NCI-H1105 (cell line): ENCODE measurements at regions not wholly inside any gene's neighbourhood (a gene's known extent, or its start where the extent isn't known, plus 50 kb on each side); places are given as distances from the start of the nearest gene placed in this dataset.

Experiments used
- DNase-seq: peaks from one replicate; lab custom pipeline; 2025; lab: John Stamatoyannopoulos, UW

DNA sequence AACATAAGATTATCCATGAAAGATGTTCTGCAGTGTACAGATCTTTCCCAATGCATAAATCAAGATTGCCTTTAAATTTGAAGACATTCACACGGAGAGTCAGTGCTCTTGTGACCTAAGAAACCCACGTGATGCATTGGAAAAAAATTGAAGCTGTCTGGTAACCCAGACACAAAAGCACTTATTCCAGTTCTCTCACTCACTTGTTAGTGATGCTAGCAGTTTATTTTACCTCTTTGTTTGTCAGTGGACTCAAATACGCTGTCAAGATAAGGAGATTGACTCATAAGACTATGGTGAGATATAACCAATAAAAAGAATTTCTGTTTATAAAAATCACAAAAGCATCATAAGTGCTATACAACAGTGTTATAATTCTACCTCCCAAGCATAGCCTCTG, 245.8 kb upstream of the SMIM31 start:
- no peak for DNase-seq

DNA sequence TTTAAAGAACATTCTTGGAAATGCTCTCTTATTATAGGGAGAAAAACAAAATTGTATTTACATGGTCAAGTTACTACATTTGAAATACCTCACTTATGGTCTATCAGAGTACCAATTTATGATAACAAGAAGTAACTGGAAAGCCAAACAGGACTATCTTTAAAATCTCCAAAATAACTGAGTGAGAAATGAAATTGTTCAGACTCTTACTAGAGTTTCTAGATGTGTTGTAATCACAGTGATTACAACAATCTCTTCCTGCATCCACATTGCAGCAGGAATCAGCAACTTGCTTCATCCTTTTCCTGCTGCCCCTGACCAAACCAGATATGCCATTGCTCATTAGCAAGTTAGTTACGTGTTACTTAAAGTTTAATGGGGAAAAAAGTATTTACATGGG, 245.2 kb upstream of the SMIM31 start:
- no peak for DNase-seq

DNA sequence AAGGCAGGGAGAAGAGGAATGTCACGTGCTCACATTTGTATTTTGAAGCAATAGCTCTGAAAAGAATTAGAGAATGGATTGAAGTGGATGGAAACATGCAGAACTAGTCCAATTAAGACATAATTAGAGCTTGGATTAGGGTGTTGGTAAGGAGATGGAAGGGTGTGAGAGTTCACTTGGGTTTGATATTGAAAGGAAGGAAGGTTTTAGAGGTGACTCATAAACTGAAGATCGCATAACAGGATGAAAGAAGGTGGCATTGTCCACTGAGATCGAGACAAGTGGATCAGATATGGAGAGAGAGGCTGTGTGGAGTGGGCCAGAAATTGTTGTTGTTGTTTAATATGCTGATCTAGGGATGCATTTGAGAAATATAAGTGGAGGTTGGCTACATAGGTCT, 244.0 kb upstream of the SMIM31 start:
- DNase-seq = no peak

DNA sequence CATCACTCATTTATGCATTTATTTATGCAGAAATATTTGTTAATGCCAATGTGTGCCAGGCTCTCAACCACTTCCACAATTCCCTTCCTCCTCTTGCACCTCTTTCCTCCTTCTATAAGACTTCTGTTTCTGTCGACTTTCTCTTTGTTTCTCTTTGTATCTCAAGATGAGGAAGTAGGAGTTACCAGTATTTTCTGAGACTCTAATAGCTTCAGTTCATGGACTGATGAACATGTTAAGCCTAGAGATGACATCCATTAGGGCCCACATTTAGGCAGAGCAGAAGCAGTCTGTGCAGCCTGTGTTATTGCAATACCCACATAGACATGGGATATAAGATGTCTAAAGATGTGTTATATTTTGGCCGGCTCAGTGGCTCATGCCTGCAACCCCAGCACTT, 241.8 kb upstream of the SMIM31 start:
- no peak for DNase-seq

DNA sequence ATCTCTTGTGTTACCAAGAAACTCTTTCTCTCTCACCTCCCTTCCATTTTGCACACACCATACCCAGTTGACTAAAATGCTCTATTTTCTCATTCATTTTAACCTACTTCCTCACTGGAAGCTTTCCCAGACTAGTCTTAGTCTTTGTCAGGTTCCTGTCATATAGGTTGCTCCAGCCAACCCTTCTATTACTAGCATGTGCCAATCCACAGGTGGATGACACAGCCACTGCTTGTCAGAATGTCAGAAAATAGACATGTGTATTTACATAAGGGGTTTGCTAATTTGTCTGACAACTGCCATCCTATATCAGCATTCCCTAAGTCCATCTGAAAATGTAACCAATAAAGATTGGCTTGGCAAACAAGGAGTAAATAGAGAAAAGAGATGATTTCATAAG, 239.2 kb upstream of the SMIM31 start:
- DNase-seq = no peak

DNA sequence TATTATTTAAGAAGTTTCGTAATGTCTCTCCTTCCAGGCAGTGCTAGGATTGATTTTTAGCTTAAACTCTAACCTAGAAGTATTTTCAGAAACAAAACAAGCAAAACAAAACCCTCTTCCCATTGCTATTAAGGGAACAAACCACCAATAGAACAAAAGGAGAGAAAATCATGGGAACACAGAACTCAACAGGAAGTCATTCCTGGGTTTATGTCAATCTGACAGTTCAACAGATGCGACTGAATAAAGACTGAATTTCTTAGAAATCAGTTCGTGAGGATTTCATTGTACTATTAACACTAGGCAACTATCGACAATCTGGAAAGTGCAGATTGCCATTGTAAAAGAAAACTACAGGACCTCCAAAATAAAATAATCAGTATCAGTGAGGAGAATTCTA, 229.1 kb upstream of the SMIM31 start:
- DNase-seq = no peak

DNA sequence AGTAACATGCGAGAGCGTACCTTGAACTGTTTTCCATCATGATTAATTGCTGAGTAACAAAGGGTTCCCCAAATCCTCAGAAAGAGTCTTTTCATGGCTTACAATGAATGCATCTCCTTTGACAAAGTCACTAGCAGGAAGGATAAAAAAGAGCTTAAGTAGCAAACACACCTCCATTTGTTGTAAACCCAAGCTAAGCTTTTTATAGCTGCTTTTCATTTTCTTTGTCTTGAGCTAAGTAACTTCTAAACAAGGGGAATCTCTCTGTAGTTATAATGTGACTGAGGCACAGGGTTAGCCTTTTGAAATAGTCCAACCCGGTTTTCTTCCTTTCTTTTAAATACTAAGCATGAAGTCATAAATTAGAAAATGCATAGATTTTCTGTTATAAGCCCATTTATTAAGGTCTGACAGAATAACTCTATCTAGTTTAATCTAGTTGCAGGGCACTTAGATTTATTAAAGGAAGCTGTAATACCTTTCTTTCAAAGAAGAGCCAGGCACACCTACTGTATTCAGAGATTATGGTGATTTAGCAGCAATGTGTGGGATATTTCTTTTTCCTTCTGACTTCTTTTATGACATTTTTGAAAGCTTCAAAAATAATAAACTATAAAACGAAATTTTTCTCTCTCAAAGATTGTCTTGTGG, 226.9 kb upstream of the SMIM31 start:
- no peak for DNase-seq

GRCh38 chr4:164529058-164529457, 224.9 kb upstream of the SMIM31 start:
- DNase-seq = no peak

DNA sequence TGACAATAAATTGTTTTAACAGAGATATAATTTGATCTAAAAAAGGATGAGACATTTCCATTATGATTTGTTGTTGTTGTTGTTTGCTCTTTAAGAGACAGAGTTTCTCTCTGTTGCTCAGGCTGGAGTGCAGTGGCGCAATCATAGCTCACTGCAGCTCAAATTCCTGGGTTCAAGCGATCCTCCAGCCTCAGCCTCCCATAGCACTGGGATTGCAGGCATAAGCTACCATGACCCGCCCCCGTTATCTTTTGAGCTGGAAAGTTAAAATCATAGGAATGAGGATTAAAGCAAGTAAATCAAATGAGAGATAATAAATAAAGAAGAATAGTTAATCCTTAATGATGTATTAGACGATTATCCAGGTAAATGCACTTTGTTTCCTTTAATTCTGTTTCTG, 224.4 kb upstream of the SMIM31 start:
- DNase-seq = no peak

DNA sequence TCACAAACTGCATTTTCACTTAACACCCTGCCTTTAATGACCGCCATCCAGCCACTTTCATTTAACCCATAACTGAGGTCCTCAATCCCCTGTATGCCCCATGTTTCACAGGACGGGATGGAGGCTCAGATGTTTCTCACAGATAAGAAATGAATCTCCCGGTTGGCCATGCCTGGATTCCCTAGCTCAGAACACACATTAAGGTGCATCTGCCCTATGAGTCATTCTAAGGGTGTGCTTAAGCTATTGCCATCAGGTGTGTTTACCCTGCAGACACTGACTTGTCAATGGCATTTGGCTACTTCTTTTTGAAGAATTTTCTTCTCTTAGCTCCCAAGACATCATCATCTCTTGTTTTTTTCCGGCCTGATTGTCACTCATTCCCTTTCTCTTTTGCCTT, 222.6 kb upstream of the SMIM31 start:
- DNase-seq = no peak

- no peak for DNase-seq
Observed at GRCh38 chr4:164536814-164537213, 217.1 kb upstream of the SMIM31 start.

- no peak for DNase-seq
Observed at GRCh38 chr4:164538097-164538496, 215.8 kb upstream of the SMIM31 start.

- DNase-seq = no peak
Observed at GRCh38 chr4:164540987-164541386, 212.9 kb upstream of the SMIM31 start.

DNA sequence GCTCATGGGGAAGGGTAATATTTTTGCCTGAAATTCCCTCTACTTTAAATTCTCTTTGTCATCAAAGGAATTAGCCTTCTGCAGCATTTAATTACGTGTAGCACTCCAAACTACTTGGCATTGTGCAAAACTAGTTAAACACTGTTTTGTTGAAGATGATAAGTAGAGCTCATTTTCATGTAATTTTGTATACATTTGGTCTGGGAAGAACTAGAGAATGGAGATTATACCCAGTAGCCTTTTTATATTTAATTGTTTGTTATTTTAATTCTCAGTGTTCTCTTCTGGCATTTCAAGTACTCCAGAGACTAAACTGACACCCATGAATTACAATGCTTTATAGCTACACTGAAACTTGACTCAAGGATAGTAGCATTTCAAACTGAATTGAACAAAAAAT, 211.5 kb upstream of the SMIM31 start:
- DNase-seq = no peak

DNA sequence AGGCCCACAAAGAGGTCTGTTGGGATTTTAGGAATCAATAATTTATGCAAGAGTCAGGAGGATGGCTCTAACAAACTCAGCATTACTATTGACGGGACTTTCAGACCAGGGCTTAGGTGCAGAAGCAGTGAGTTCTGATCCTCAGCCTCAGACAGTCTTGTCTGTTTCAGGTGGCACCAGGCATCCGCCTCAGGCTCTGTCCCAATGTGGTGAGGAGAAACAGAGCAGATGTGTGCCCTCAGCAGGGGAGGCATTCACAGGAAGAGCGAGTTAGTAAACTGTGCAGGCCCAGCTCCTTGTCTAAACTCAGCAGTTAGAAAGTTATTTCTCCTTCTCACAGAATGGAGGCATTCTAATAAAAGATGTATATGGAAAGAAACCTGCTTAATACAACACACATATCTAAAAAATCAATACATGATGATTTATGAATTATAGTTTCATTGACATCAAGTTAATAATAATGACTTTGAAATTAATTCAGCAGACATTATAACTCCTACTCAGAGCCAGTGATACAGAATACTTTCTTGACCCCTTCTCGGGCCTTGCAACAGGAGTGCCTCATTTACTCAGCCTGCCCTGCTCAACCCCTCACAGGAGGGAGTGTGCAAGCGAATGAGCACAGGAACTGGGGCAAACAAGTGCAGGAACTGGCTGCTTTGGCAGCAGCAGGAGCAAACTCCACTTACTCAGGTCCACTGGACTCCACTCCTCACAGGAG, 202.8 kb upstream of the SMIM31 start:
- no peak for DNase-seq

DNA sequence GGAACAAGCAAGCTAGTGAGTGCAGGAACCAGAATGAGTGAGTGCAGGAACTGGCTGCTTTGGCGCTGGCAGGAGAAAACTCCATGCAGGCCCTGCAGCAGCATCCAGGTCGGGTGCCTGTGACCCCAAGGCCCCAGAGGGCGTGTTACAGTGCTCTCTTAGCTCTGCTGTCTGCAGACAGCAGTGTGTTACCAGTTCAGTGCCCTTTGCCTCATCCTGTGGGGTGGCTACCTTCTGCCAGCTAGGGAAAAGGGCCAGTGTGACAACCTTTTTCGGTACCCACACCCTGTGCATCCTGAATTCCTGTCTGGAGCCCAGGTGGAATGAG, 202.3 kb upstream of the SMIM31 start:
- no peak for DNase-seq

DNA sequence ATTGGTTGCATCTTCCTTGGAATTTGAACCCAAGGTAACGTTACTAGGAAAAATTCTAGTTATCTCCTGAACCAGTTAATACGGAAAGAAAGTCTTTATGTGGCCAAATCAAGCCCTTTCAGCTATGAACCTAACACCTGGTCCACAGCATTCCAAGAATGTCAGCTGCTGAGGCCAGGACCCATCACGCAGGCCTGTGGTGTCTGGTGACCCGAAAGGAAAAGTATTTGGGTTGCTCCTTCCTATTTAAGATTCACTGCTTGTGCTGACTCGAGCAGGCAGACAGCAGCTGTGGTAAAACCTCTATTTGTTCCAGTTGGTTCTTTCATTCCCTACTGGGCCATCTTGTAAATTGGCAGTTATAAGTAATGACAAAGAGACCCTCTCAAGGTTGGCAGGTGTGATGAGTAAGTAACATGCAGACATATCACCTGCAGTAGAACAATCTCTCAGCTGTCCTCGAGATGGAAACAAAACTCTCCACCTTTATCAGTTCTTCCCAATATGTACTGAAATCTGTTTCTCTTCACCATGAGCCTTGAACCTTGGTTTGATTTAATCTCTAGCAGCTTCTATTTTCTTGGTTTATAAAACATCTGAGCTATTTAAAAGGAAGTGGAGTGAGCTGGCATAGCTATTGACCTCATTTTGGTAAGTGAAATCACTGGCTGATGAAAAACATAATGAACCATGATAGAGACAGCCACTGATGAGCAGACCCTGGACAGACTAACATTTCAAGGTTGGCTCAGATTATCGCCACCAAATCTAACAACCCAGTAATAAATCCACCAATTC, 182.1 kb upstream of the SMIM31 start:
- DNase-seq = no peak

- DNase-seq = no peak
Observed at GRCh38 chr4:164572877-164573279, 181.1 kb upstream of the SMIM31 start.

- DNase-seq = no peak
Observed at GRCh38 chr4:164575861-164576260, 178.1 kb upstream of the SMIM31 start.

GRCh38 chr4:164579270-164579942, 174.5 kb upstream of the SMIM31 start:
- DNase-seq = no peak

- no peak for DNase-seq
Observed at GRCh38 chr4:164591666-164592065, 162.3 kb upstream of the SMIM31 start.

GRCh38 chr4:164595751-164596150, 158.2 kb upstream of the SMIM31 start:
- no peak for DNase-seq
